ENCODE measurements at regions not wholly inside any gene's neighbourhood (a gene's known extent, or its start where the extent isn't known, plus 50 kb on each side); places are given as distances from the start of the nearest gene placed in this dataset.

DNA sequence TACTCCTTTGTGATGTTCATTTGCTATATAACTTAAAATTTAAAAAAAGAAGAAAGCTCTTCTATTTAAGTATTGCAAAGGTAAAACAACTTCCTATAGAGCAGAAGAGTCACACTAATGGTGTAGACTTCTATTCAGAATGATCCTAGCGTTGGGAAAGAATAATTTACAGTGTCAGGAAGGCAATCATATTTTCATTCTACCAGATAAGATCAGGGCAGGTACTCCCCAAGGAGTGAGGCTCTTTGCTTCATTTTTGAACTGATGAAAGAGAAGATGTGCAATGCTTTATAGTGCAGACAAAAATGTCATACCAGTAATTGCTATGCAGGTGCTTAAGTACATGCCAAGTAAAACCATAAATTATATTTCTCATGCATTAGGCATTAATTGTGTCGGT lies 1193.0 kb downstream of the PCDH9 start:
- no peak for TF ChIP-seq TARDBP (IDR thresholded peaks at IDR 0.05)
- TF ChIP-seq FOXA1 (IDR thresholded peaks at IDR 0.05), result no peak
- no peak for TF ChIP-seq SP1 (IDR thresholded peaks at IDR 0.05)
- TF ChIP-seq, protein P1, sequence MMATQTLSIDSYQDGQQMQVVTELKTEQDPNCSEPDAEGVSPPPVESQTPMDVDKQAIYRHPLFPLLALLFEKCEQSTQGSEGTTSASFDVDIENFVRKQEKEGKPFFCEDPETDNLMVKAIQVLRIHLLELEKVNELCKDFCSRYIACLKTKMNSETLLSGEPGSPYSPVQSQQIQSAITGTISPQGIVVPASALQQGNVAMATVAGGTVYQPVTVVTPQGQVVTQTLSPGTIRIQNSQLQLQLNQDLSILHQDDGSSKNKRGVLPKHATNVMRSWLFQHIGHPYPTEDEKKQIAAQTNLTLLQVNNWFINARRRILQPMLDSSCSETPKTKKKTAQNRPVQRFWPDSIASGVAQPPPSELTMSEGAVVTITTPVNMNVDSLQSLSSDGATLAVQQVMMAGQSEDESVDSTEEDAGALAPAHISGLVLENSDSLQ (IDR thresholded peaks at IDR 0.05), result 0 out of 2 replicates have a peak, but pooled peaks have one; percentile 12
- TF ChIP-seq ELF4 (IDR thresholded peaks at IDR 0.05), result no peak
- no peak for TF ChIP-seq BHLHE40 (IDR thresholded peaks at IDR 0.05; ENCODE audit: borderline replicate concordance)
- no peak for TF ChIP-seq NFRKB (IDR thresholded peaks at IDR 0.05)
- no peak for TF ChIP-seq SUZ12 (IDR thresholded peaks at IDR 0.05)
- no peak for TF ChIP-seq LEF1 (IDR thresholded peaks at IDR 0.05; ENCODE audit: borderline replicate concordance)
- TF ChIP-seq FOXK2 (IDR thresholded peaks at IDR 0.05), result no peak
- no peak for TF ChIP-seq FOXM1 (IDR thresholded peaks at IDR 0.05; ENCODE audit: borderline replicate concordance)
- no peak for TF ChIP-seq HDGF (IDR thresholded peaks at IDR 0.05; ENCODE audit: borderline replicate concordance)
- TF ChIP-seq ZNF384 (IDR thresholded peaks at IDR 0.05), result no peak
- TF ChIP-seq L3MBTL2 (conservative IDR thresholded peaks at IDR 0.05), result no peak

All from HEK293T (cell line).